ENCODE measurements at regions not wholly inside any gene's neighbourhood (a gene's known extent, or its start where the extent isn't known, plus 50 kb on each side); places are given as distances from the start of the nearest gene placed in this dataset.

DNA sequence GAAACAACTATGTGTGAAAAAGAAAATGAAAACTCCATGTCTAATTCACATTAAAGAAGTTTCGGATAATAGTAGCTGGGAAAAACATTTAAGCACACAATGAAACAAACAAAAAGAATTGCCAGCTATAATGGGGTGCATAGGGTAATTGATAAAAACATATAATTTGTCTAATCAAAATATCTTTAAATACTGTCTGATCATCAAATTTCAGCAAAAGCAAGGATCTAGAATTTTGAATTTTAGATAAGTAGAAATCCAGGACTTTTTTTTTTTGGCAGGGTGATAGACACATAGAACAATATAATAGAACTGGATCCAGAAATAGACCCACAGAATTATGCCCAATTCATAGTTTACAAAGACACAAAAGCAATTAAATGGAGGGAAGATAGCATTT lies 585.0 kb downstream of the TAF11L14 start:
- TF ChIP-seq CTCF (IDR thresholded peaks at IDR 0.05), result no peak
- TF ChIP-seq POLR2A (IDR thresholded peaks at IDR 0.05), result no peak
